Endodermal cell (in vitro differentiated cells): ENCODE measurements at regions not wholly inside any gene's neighbourhood (a gene's known extent, or its start where the extent isn't known, plus 50 kb on each side); places are given as distances from the start of the nearest gene placed in this dataset.
"Not testable (repeated sequence)": the region's sequence is repeated elsewhere in the genome, so short reads cannot be mapped to it uniquely, and the experiment has no call there.

Source experiments
- DNase-seq: peaks from one replicate; pipeline ENCODE4 v3.0.0-alpha.2; 2017
- H3K27ac ChIP-seq: 2 replicates; pipeline ENCODE4 v1.5.1; 2013; ENCODE audit warnings: mild to moderate bottlenecking, low read depth, low read length, moderate library complexity
- H3K27me3 ChIP-seq: 2 replicates; pipeline ENCODE4 v1.6.1; 2013; ENCODE audit warnings: mild to moderate bottlenecking, low read length, moderate library complexity; ENCODE audit not compliant: insufficient read depth, control insufficient read depth, poor library complexity, severe bottlenecking
- H3K36me3 ChIP-seq: 2 replicates; pipeline ENCODE4 v1.7.0; 2013; ENCODE audit warnings: mild to moderate bottlenecking, low read length, moderate library complexity; ENCODE audit not compliant: control insufficient read depth, insufficient read depth
- H3K4me1 ChIP-seq: one replicate; pipeline ENCODE4 v1.7.0; 2013; ENCODE audit warnings: low read length; ENCODE audit not compliant: control insufficient read depth, insufficient read depth
- H3K4me3 ChIP-seq: 2 replicates; pipeline ENCODE4 v1.5.1; 2013; ENCODE audit warnings: mild to moderate bottlenecking, low read length, moderate library complexity
- H3K9ac ChIP-seq: 2 replicates; pipeline ENCODE4 v1.6.1; 2013; ENCODE audit warnings: mild to moderate bottlenecking, low read length, moderate library complexity; ENCODE audit not compliant: poor library complexity, severe bottlenecking; ENCODE audit errors: extremely low read depth
- H3K9me3 ChIP-seq: 2 replicates; pipeline ENCODE4 v1.6.1; 2013; ENCODE audit warnings: mild to moderate bottlenecking, low read length, moderate library complexity; ENCODE audit not compliant: control insufficient read depth
- H3K27ac Mint-ChIP-seq: 2 replicates; pipeline ENCODE4 v1.8.0; 2020; ENCODE audit warnings: mixed read lengths
- H3K27me3 Mint-ChIP-seq: 2 replicates; pipeline ENCODE4 v1.8.0; 2021; ENCODE audit warnings: mild to moderate bottlenecking, mixed read lengths; ENCODE audit not compliant: insufficient read depth
- H3K36me3 Mint-ChIP-seq: 2 replicates; pipeline ENCODE4 v1.8.0; 2020; ENCODE audit warnings: low read depth, mixed read lengths
- H3K4me1 Mint-ChIP-seq: 2 replicates; pipeline ENCODE4 v1.8.0; 2020; ENCODE audit warnings: mixed read lengths
- H3K4me3 Mint-ChIP-seq: 2 replicates; pipeline ENCODE4 v1.8.0; 2020; ENCODE audit warnings: mild to moderate bottlenecking, moderate library complexity, mixed read lengths
- H3K9me3 Mint-ChIP-seq: 2 replicates; pipeline ENCODE4 v1.8.0; 2020; ENCODE audit warnings: mild to moderate bottlenecking, mixed read lengths
- CTCF ChIP-seq: fragments of 200-600 bp; sonication (generic); conservative IDR thresholded peaks from 2 replicates; pipeline ENCODE4 v1.5.0; 2021; ENCODE audit warnings: antibody characterized with exemption, mild to moderate bottlenecking
- WGBS, 2 experiments: methylation state at CpG; one replicate each; pipeline versions ENCODE4 v1.1.5 to v1.1.7; 2013; ENCODE audit warnings: missing lambda C conversion rate in 2 of 2, mixed read lengths in 1 of 2; ENCODE audit not compliant: insufficient coverage in 1 of 2, insufficient read length in 1 of 2; 5-methylcytosine and 5-hydroxymethylcytosine counted together

DNA sequence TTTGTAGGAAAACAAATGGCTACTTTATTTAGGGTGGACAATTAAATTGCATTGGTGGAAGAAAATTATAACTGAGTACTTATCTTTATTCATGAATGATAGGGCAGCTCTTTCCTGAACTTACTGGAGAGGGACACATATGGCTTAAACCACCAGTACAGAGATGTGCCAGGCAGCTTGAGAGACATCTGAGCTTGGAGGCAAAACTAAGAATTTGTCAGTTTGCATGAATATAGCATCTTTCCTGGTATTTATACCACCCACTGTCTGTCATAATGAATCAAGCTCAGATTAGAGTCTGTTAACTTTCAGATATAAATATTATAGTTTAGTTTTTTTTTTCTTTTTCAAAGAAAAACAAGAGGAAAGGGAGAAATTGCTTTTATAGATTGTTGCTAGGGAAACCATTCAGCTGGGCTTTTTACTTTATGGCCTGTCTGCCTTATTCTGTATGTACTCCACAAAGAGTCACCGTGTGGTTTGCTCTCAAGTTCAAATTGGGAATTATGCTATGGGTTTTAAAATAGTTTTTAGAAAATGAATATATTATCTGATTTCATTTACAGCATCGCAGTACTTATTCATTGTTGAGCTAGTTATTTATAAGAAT lies 477.0 kb upstream of the CHORDC1 start:
- Histone ChIP-seq H3K9me3 (no peaks in the 10 kb centered on the region), H3K27me3 (peaks cover 17% of the 10 kb centered on the region), H3K4me1 (peaks cover 1% of the 10 kb centered on the region), H3K4me3 (no peak overlapping the region), H3K27ac (no peak overlapping the region), H3K36me3 (no peaks in the 10 kb centered on the region), H3K9ac (no peak overlapping the region)
- peaks cover under 1% of the 10 kb centered on the region for H3K9me3 Mint-ChIP-seq
- DNase-seq: no peak
- H3K4me1 Mint-ChIP-seq: peaks cover 34% of the 10 kb centered on the region
- no peak for TF ChIP-seq CTCF
- H3K27ac Mint-ChIP-seq: no peak overlapping the region
- H3K36me3 Mint-ChIP-seq: no peaks in the 10 kb centered on the region
- peaks cover 29% of the 10 kb centered on the region for H3K27me3 Mint-ChIP-seq
- 87% methylated on average over 2 of the region's 2 CpGs; no CpG with 5 or more reads in 1 of the 2 experiments for WGBS, 2 experiments
- no peak overlapping the region for H3K4me3 Mint-ChIP-seq

DNA sequence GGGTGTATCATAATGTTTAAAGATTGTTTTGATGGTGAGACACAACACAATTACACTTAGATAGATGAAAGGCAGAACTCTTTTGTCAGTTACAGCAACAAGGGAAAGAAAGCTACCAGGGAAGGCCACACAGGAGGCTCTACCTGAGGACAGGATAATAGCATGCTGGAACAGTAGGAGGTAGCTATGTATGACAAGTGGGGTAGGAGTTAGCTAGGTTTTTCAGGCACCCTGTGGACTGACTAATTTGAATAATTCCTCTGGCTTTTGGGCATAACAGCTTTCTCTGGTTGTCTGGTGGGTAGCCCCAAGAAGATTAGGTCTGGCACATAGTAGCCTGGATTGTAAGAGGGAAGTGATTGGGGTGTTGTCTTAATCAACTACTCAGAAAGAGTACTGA lies 475.4 kb upstream of the CHORDC1 start:
- H3K27me3 Mint-ChIP-seq: peaks cover 13% of the 10 kb centered on the region
- H3K27me3 ChIP-seq: peaks cover 2% of the 10 kb centered on the region
- no peaks in the 10 kb centered on the region for H3K36me3 ChIP-seq
- no peaks in the 10 kb centered on the region for H3K9me3 ChIP-seq
- H3K4me3 Mint-ChIP-seq: no peak overlapping the region
- no peak overlapping the region for H3K4me3 ChIP-seq
- H3K9ac ChIP-seq: no peak overlapping the region
- no peak for TF ChIP-seq CTCF
- DNase-seq: peak; percentile 51
- no peak overlapping the region for H3K27ac Mint-ChIP-seq
- peaks cover 18% of the 10 kb centered on the region for H3K9me3 Mint-ChIP-seq
- no peak overlapping the region for H3K27ac ChIP-seq
- peaks cover 29% of the 10 kb centered on the region for H3K4me1 Mint-ChIP-seq
- H3K4me1 ChIP-seq: no peaks in the 10 kb centered on the region
- H3K36me3 Mint-ChIP-seq: no peaks in the 10 kb centered on the region

DNA sequence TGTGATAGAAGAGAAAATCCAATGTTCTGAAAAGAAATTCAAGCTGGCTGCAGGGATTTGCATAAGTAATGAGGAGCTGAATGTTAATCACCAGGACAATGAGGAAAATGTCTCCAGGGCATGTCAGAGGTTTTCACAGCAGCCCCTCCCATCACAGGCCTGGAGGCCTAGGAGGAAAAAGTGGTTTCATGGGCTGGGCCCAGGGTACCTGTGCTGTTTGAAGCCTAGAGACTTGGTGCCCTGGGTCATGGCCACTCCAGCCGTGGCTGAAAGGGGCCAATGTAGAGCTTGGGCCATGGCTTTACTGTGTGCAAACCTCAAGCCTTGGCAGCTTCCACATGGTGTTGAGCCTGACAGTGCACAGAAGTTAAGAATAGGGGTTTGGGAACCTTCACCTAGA lies 452.6 kb upstream of the CHORDC1 start:
- H3K27me3 Mint-ChIP-seq: not testable (repeated sequence)
- peaks cover 11% of the 10 kb centered on the region for H3K36me3 Mint-ChIP-seq
- peaks cover 10% of the 10 kb centered on the region for H3K9me3 ChIP-seq

GRCh38 chr11:90669094-90669493 lies 446.2 kb upstream of the CHORDC1 start:
- H3K36me3 ChIP-seq: no peaks in the 10 kb centered on the region
- Mint-ChIP-seq H3K36me3 (no peaks in the 10 kb centered on the region), H3K27me3 (no peaks in the 10 kb centered on the region), H3K27ac (no peak overlapping the region), H3K9me3 (no peaks in the 10 kb centered on the region), H3K4me1 (no peaks in the 10 kb centered on the region), H3K4me3 (no peak overlapping the region)
- no peak for TF ChIP-seq CTCF
- H3K27me3 ChIP-seq: no peaks in the 10 kb centered on the region
- H3K4me1 ChIP-seq: no peaks in the 10 kb centered on the region
- no peak overlapping the region for H3K4me3 ChIP-seq
- no peak for DNase-seq
- 92 to 100% methylated on average over 1 to 2 of the region's 2 CpGs for WGBS, 2 experiments
- H3K9me3 ChIP-seq: no peaks in the 10 kb centered on the region
- no peak overlapping the region for H3K27ac ChIP-seq
- no peak overlapping the region for H3K9ac ChIP-seq

More for the DNA sequence above, 452.6 kb upstream of the CHORDC1 start:
- 79 to 91% methylated on average over 1 of the region's 1 CpG for WGBS, 2 experiments
- H3K27ac Mint-ChIP-seq, H3K36me3 ChIP-seq, DNase-seq, H3K9ac ChIP-seq, H3K4me3 ChIP-seq, H3K4me1 ChIP-seq, H3K27ac ChIP-seq, H3K27me3 ChIP-seq, H3K4me1 Mint-ChIP-seq, H3K4me3 Mint-ChIP-seq: not testable (repeated sequence)
- peaks cover 22% of the 10 kb centered on the region for H3K9me3 Mint-ChIP-seq
